Caki2 (cell line): ENCODE measurements at regions not wholly inside any gene's neighbourhood (a gene's known extent, or its start where the extent isn't known, plus 50 kb on each side); places are given as distances from the start of the nearest gene placed in this dataset.

Experiments
- DNase-seq: peaks from one replicate; pipeline ENCODE4 v3.0.0-alpha.2; 2015; ENCODE audit warnings: low read depth
- in situ Hi-C: cut with HindIII; loops from 2 replicates; pipeline ENCODE4 v1.10.0; 2016; ENCODE audit warnings: low sequenced_read_pairs, low pct_unique_long_range_greater_than_20kb, mixed read lengths

DNA sequence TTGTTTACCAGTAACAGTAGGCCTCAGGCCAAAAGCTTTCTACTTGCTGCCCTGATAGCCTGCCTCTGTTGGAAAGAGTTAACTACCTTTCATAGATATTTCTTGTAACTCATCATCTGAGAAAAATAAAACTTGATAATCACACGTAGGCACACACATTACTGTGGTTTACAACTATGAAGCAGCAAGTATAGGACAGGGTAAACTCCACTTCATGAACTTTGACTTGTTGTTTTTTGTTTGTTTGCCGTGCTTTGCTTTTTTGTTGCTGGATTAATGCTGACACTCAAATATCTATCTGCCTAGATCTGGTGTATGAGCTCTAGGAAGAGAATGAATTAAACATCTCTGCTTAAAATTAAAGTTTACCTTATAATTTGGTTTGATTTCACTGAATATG, 924.7 kb upstream of the ADGRL2 start:
- in situ Hi-C loops: no loop called here
- no peak for DNase-seq

DNA sequence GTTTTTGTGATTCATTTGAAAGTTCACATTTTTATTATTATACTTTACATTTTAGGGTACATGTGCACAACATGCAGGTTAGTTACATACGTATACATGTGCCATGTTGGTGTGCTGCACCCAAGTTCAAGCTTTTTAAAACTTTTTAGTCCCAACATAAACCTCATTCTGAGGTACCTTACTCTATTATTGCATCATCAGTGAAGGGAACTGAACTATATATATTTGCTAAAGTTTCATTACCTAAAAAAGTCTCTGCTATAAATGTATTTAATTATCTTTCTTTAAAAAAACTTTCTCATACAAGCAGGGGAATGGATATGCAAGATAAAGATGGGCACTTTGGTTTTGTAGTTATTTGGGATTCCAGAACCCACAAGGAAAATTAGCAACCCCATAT, 931.4 kb upstream of the ADGRL2 start:
- no peak for DNase-seq
- in situ Hi-C loops: no loop called here

DNA sequence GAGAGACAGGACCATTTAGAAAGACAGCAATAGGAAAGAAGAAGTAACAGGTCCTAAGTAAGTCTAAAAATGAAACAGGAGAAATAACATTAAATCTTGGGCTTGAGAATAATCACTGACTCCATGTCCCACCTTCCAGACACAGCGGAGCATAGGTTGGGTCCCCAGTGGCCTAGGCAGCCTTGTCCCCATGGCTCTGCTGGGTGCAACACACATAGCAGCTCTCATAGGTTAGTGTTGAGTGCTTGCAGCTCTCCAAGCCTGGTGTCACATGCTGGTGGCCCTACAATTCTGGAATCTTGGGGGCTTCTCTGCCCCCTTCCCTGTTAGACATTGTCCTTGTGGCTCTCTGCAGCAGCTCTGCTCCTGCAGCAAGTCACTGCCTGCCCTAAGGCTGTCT, 952.8 kb upstream of the ADGRL2 start:
- no peak for DNase-seq
- in situ Hi-C loops: no loop called here

DNA sequence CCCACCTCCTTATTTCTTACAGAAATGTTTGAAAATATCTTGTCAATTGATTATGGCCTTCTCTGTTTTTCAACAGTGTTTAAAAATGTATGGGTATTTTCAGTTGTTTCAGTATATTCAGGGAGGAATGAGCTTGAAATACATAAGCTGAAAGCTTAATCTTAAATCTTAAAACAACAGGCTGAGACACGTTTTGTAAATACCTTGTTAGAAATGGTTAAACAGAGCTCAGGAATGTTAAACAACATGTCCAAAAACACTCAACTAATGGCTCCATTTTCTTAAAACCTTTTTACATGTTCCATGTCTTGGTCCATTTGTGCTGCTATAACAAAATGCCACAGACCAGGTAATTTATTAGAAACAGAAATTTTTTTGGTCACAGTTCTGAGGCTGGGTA, 953.8 kb upstream of the ADGRL2 start:
- in situ Hi-C loops: no loop called here
- no peak for DNase-seq

DNA sequence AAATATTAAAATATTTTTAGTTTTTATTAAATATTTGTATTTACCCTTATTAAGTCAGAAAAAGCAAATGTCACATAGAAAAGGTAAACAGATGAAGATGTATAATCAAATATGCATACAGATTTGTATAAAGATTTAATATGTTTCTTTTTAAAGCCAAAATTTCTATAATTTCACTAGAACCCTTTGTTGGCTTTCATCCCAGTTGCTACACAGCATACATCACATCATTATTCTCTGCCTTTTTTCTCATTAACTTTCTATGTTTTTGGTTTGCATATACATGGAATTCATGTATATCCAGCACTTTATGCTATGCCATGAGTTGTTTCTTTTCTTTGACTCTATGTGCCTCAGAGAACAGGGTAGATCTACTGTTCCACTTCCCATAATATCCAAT, 957.9 kb upstream of the ADGRL2 start:
- no peak for DNase-seq
- in situ Hi-C loops: no loop called here

DNA sequence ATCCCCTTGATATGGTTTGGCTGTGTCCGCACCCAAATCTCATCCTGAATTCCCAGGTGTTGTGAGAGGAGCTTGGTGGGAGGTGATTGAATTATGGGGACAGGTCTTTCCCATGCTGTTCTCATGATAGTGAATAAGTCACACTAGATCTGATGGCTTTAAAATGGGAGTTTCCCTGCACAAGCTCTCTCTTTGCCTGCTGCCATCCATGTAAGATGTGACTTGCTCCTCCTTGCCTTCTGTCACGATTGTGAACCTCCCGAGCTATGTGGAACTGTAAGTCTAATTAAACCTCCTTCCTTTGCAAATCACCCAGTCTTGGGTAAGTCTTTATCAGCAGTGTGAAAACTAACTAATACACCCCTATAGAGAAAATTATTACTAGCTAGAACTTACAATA, 959.5 kb upstream of the ADGRL2 start:
- in situ Hi-C loops: no loop called here

DNA sequence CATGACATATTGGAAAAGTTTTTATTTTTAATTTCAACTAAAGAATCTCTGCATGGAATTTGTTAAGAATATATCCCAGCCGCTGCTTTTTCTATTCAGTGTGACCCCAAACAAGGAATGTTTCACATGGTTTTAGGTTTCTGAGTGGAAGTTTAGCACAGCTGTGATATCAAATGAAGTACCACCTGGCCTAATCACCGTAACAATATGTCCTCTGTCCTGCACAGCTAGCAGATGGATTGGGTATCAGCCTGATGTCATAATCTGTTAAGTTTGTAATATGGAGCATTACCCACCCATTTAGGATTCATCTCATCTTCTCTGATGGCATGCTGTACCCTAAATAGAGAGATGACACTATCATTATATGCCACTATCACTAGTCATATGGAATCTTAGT, 963.7 kb upstream of the ADGRL2 start:
- in situ Hi-C loops: no loop called here
- DNase-seq: no peak

More for the DNA sequence above, 959.5 kb upstream of the ADGRL2 start:
- no peak for DNase-seq

DNA sequence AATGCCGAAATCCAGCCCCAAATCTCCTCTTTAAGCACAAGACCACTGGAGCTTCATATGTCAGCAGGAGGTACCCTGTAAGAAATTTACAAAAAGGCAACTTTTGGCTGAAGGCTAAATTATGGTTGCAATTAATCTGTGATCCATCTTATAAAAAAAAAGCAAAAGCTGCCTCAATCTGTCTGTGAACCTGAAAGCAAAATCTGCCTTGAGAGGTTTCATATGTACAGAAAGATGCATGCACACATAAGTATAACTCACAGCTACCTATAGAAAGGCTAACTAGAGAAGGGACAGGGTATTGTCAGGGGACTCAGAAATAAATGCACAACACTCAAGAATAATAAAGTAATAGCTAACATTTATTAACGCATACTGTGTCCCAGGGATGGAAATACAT, 964.2 kb upstream of the ADGRL2 start:
- in situ Hi-C loops: no loop called here
- DNase-seq: no peak

DNA sequence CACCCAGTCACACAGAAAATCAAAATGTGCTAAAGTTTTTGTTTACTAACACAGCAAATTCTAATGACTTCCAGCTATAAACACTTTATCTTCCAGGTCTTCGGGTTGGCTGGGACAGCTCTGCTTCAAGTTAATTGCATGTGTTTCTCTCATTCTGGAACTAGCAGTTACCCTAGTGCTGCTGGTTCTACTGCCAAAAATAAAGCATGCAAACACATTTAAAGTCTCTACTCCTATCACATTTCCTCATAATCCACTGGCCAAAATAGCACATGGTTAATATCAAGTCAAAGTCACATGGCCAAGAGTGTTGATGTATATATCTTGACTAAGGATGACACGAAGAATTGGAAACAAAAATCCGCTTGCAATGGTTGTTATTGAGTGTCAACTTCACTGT, 973.1 kb upstream of the ADGRL2 start:
- no peak for DNase-seq
- in situ Hi-C loops: no loop called here

DNA sequence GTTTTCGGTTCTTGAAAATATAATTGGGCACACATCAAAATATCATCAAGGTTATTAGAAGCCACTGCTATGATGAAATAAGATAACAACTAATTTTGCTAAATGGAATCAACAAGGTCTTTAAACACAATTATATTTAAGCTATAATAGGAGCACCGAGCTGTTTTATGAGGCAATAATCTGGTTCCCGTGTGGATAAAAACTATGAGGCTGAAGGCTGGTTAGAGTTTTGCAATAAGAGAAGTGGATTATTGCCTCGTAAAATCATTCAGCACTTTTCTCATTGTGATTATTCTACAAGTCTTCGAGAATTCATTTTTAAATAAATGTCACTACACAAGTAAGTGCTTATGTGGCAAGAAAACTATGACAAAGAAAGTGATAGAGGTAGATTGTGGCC, 975.7 kb upstream of the ADGRL2 start:
- no peak for DNase-seq
- in situ Hi-C loops: no loop called here

DNA sequence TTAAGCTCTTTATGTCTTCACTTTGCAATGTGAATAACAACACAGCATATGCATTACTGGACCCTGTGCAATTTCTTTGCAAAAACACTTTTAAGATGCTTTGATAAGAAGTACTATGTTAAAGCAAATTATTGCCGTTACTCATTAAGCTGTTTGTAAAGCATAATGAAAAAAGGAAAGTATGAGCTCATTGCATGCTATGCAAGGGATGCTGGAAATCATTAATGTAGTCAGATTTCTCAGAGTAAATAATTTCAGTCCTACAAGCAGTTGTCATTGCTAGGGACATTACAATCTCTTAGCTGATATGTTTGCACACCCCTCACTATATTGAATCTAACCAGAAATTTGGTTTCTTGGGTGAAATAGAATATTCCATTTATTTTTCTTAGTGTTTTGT, 982.5 kb upstream of the ADGRL2 start:
- in situ Hi-C loops: no loop called here
- DNase-seq: no peak

DNA sequence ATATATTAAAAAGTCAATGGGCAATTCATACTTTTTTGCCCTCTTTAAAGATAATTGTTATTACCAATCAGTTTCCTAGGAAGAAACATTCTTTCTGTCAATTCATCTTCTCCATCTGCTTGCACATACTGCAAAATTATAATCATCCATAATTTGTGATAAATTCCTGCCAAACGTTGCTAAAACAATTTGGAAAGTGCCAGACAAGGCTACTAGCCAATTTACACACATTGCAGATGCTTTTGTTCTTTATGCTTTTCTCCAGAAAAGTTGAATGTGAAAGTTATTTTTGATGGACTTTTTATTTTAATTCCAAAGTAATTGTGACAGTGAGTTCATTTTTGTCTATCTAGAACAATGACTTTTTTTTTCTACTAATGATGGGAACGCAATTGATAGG, 992.8 kb upstream of the ADGRL2 start:
- DNase-seq: no peak
- in situ Hi-C loops: no loop called here

DNA sequence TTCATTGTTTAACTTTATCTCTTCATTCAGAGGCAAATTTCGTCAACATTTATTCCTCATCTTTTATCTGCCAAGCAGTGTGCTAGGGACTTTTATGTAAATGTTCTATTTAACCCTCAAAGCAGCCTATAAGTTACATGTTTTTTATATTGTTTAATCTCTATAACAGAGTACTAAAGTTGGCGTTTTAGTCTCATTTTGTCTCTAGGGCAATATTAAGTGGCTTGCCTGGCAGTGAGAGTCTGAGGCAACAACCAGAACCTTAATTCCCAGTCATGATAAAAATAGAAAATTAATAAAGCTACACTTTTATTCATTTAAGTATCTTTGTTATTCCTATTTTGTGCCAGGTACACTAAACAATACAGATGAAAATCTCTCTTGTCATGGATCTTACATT, 994.3 kb upstream of the ADGRL2 start:
- no peak for DNase-seq
- in situ Hi-C loops: no loop called here

DNA sequence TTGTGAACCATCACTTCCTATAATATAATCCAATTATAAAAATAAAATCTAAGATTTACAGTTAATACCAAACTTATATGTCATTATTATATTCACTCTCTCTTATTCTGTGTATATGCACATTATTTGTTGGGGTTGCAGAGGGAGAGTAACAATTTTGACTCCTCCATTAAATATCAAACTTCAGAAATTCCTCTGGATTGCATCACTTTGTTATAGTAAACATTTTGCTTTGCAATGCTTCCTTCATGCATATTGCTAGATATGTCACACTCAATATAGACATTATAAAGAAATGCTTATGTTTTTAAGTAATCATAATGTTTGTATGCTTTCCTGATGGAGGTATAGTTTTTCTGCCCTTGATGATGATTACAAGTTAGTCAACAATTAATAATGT, 999.0 kb upstream of the ADGRL2 start:
- in situ Hi-C loops: no loop called here
- no peak for DNase-seq

DNA sequence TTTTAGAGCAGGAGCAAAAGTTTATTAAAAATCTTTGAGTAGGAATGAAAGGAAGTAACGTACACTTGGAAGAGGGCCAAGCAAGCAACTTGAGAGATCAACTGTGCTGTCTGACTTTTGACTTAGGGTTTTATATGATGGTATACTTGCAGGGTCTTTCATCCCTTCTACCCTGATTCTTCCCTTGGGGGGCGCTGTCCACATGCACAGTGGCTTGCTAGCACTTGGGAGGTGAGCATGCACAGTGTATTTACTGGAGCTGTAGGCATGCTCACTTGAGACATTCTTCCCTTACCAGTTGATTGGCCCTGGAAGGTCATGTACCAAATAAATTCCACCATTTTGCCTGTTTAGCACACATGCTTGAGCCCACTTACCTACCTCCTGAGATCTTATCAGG, 1001.3 kb upstream of the ADGRL2 start:
- in situ Hi-C loops: no loop called here
- DNase-seq: no peak

DNA sequence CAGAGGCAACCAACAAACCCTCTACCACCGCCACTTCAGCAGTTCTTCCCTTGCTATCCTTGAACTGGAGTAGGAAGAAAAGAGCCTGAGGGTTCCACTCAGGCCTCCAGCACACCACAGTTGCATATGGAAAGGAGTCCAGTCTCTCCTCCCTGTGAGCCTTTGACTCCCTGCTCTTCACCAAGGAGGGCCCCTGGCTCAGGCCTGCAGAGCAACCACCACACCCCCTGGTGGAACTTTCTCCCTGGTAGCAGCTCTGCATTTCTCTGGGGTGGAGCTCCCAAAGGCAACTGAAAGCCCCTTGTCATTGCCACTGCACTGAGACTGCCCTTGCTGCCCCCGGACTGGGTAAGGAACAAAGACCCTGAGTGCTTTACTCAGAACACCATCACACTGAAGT, 1021.5 kb upstream of the ADGRL2 start:
- DNase-seq: no peak
- in situ Hi-C loops: no loop called here

DNA sequence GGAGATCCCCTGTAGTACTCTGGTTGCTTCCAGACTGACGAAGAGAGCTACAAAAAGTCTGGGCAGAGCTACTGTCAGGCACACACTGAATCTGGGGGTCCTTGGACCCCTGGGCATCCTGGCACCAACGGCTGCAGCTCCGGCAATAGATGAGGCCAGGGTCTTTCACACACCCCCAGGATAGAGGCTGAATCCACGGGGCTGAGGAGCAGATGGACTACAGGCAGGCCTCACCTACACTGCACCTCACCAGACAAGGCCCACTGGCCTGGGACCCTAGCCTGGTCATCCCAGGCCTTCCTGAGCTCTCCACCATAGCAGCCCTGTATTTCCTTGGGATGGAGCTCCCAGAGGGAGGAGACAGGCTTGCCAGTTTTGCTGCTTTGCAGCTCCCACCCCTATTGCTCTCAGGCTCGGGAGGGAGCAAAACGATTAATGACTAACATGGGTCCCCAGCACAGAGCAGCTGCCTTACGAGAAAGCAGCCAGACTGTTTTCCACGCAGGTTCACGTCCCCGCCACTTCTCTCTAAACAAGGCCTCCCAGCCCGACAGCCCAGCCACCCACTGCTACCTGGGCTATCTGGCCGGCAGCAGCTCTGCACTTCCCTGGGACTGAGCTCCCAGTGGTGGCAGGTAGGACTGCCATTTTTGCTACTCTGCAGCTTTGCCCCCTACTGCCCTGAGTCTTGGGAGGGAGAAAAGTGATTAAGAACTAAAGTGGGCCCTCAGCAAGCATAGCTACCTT, 1022.5 kb upstream of the ADGRL2 start:
- in situ Hi-C loops: no loop called here
- no peak for DNase-seq

DNA sequence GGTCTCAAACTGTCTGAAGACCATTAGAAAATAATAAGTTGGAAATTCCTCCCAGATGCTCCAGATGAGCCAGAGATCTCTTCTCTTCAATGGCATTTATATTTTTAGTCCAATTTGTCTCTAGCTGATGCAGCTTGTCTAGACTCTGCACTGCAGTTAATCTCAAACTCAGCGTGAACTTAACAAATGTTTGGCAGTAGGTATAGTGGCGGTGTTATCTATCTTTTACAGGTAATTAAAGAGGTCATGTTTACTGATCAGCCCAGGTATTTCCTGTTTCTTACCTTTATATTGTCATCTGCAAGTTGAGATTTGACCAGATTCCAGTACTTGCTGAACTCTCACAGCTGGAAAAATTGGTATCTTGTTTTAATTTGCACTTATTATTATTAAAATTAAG, 1024.5 kb upstream of the ADGRL2 start:
- DNase-seq: no peak
- in situ Hi-C loops: no loop called here

DNA sequence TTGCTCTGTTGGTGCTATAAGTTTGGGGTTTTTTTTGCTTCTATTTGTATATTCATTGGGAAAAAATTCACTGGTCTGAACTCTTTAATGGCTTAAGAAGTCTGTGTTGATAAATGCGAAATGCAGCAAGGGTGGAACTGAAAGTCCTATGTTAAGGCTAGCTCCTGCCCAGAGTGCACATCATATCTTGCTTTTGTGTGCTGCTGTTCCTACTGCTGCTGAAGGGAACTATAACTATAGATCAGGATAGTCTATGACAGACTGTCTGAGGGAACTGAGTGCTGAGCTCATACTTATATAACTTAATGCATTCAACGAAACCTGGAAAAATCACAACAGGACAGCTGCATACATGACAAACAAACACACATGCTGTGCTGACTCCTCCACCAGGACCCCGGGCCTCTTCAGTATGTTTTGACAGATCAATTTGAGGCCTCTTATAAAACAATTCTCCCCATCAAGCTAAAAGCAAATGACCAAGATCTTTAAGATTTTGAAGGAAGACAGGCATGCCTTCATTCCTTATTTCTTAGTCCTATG, 1031.5 kb upstream of the ADGRL2 start:
- DNase-seq: no peak
- in situ Hi-C loops: no loop called here

DNA sequence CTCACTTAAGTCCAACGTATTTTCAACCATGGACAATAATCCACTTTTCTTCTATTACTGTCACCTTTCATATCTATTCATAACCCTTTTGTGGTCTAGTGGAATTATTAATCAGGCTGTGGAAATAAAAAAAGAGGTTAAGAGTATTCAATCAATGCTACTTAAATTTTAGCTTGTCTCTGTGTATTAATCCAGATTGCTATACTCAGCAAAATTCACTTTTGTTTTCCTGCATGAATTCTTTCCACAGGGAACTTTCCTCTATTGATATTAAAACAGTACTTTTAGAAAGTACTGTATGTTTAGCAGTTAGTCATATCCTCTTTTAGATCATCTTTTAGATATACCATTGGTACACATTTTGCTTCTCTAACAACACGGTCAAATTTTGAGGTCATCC, 1033.0 kb upstream of the ADGRL2 start:
- no peak for DNase-seq

More for the DNA sequence above, 1033.0 kb upstream of the ADGRL2 start:
- in situ Hi-C loops: no loop called here
